ENCODE measurements at regions not wholly inside any gene's neighbourhood (a gene's known extent, or its start where the extent isn't known, plus 50 kb on each side); places are given as distances from the start of the nearest gene placed in this dataset.

DNA sequence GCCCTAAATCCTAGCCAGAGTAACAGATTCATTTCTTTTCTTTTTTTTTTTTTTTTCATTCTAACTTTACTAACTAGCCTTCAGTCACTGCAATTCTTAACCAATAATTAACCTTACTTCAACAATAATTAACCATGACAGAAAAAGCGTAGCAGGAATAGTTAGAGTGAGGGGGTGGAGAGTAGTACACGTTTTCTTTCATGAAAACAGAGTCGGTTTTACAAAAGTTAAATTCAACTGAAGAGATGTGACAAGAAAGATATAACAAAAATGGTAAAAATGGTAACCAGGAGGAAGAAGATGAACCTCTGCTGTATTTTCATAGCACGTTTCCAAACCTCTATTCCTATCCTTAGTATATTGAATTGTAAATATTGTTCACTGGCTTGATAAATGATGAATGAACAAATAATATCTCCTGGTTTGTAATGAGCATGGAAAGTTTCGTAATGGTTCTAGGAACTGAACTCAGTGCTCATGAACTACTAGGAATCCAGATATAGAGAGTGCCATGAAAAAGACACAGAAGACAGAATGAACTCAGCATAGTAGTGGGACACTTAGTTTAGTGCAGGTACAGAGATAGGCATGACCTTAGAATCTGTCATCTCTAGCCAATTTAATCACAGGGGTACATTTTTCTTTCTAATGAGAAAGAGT is 116.5 kb upstream of the ANO5 start:
- H4K20me1 ChIP-seq (replicated peaks; ENCODE audit: control insufficient read depth, insufficient read depth, low read length): no peaks in the 10 kb centered on the region
- H2AFZ ChIP-seq (ENCODE audit: low read depth, low read length): no peak overlapping the region
- H3K27me3 ChIP-seq (ENCODE audit: control insufficient read depth in 2 of 2, insufficient read depth in 2 of 2, low read length in 2 of 2): no peaks in the 10 kb centered on the region
- ChIA-PET POLR2A (no interaction called here), CTCF (ENCODE audit: low intra/inter-chr PET ratio) (no interaction called here)
- no peak for DNase-seq (ENCODE audit: extremely low read depth in 1 of 4, low spot score in 3 of 4)
- no peaks in the 10 kb centered on the region for H3K9me1 ChIP-seq (ENCODE audit: control insufficient read depth, insufficient read depth, low read length)
- ATAC-seq: no peak
- intact Hi-C loops (cut with micrococcal nuclease) (no loop called here), in situ Hi-C loops (cut with MboI) (no loop called here)
- 0% methylated on average over 5 of the region's 5 CpGs for WGBS (ENCODE audit: insufficient coverage, low coverage, missing lambda C conversion rate)
- no peaks in the 10 kb centered on the region for H3K36me3 ChIP-seq (ENCODE audit: control insufficient read depth, insufficient read depth, low read length)
- no peak overlapping the region for H3K27ac ChIP-seq (ENCODE audit: extremely low read depth, low read depth, low read length)
- no peaks in the 10 kb centered on the region for H3K79me2 ChIP-seq (ENCODE audit: control insufficient read depth, insufficient read depth, low read length)
- no peak overlapping the region for H3K4me2 ChIP-seq (ENCODE audit: insufficient read depth, low read length)
- no peak overlapping the region for H3K4me3 ChIP-seq
- FAIRE-seq: no peak
- H3K9ac ChIP-seq (ENCODE audit: insufficient read depth in 1 of 2, low read depth in 2 of 2, low read length in 2 of 2): no peak overlapping the region
- TF ChIP-seq HMGN3 (IDR thresholded peaks at IDR 0.05; ENCODE audit: borderline replicate concordance, extremely low read depth, insufficient read length, low read depth, low read length): no peak
- no peak for TF ChIP-seq CBX3 (IDR thresholded peaks at IDR 0.05; ENCODE audit: borderline replicate concordance in 1 of 2, low read length in 2 of 2)
- no peak for TF ChIP-seq CREB1 (IDR thresholded peaks at IDR 0.05)
- no peak for TF ChIP-seq CREB1 (CRISPR knock-in tag; IDR thresholded peaks at IDR 0.05)
- TF ChIP-seq SETDB1 (IDR thresholded peaks at IDR 0.05; ENCODE audit: low read length): no peak
- TF ChIP-seq, protein P1, sequence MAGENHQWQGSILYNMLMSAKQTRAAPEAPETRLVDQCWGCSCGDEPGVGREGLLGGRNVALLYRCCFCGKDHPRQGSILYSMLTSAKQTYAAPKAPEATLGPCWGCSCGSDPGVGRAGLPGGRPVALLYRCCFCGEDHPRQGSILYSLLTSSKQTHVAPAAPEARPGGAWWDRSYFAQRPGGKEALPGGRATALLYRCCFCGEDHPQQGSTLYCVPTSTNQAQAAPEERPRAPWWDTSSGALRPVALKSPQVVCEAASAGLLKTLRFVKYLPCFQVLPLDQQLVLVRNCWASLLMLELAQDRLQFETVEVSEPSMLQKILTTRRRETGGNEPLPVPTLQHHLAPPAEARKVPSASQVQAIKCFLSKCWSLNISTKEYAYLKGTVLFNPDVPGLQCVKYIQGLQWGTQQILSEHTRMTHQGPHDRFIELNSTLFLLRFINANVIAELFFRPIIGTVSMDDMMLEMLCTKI (IDR thresholded peaks at IDR 0.05; ENCODE audit: partially characterized antibody): no peak
- TF ChIP-seq, protein P2, sequence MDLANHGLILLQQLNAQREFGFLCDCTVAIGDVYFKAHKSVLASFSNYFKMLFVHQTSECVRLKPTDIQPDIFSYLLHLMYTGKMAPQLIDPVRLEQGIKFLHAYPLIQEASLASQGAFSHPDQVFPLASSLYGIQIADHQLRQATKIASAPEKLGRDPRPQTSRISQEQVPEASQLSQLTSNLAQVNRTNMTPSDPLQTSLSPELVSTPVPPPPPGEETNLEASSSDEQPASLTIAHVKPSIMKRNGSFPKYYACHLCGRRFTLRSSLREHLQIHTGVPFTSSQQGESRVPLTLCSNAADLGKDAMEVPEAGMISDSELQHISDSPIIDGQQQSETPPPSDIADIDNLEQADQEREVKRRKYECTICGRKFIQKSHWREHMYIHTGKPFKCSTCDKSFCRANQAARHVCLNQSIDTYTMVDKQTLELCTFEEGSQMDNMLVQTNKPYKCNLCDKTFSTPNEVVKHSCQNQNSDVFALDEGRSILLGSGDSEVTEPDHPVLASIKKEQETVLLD (IDR thresholded peaks at IDR 0.05): no peak
- no peak for TF ChIP-seq MYBL2 (IDR thresholded peaks at IDR 0.05; ENCODE audit: low read depth)
- TF ChIP-seq MYBL2 (CRISPR knock-in tag; IDR thresholded peaks at IDR 0.05; ENCODE audit: borderline replicate concordance): no peak
- no peak for TF ChIP-seq ZNF696 (CRISPR knock-in tag; conservative IDR thresholded peaks at IDR 0.05)
- TF ChIP-seq CREBBP (IDR thresholded peaks at IDR 0.05; ENCODE audit: low read depth, low read length): no peak
- no peak for TF ChIP-seq HSF4 (CRISPR knock-in tag; IDR thresholded peaks at IDR 0.05; ENCODE audit: borderline replicate concordance)
- TF ChIP-seq CTBP1 (IDR thresholded peaks at IDR 0.05; ENCODE audit: borderline replicate concordance): no peak
- TF ChIP-seq RAD51 (IDR thresholded peaks at IDR 0.05; ENCODE audit: borderline replicate concordance, low read depth): no peak
- no peak for TF ChIP-seq KHSRP (IDR thresholded peaks at IDR 0.05)
- no peaks in the 10 kb centered on the region for H3K9me3 ChIP-seq (replicated peaks; ENCODE audit: control insufficient read depth, insufficient read depth, low read depth, low read length)
- BruUV-seq (replicated peaks): no TSS peak
- H3K4me1 ChIP-seq (replicated peaks in 1 of 2; ENCODE audit: control insufficient read depth in 2 of 2, insufficient read depth in 2 of 2, low read length in 2 of 2): no peaks in the 10 kb centered on the region
